ENCODE measurements at regions not wholly inside any gene's neighbourhood (a gene's known extent, or its start where the extent isn't known, plus 50 kb on each side); places are given as distances from the start of the nearest gene placed in this dataset.
"Not testable (repeated sequence)": the region's sequence is repeated elsewhere in the genome, so short reads cannot be mapped to it uniquely, and the experiment has no call there.

DNA sequence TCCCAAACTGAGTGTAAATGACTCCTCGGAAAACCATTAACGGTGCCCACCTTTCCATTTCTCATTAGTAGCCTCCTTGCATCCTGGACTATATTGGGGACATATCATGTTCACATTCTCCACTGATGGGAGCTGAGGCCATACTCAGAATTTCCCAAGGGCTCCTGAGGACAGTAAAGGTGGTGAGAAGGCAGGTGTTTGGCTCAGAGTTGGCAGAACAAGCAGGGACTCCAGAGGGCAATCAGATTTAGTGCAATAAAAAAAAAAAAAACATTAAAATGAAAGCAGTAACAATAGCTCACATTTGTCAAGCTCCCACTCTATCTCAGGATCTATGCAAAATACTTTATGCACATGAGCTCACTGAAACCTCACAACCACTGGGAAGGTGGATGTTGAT, 401.4 kb downstream of the MAFB start:
- FAIRE-seq = no peak
- DNase-seq (ENCODE audit: insufficient read length, low spot score) = no peak

DNA sequence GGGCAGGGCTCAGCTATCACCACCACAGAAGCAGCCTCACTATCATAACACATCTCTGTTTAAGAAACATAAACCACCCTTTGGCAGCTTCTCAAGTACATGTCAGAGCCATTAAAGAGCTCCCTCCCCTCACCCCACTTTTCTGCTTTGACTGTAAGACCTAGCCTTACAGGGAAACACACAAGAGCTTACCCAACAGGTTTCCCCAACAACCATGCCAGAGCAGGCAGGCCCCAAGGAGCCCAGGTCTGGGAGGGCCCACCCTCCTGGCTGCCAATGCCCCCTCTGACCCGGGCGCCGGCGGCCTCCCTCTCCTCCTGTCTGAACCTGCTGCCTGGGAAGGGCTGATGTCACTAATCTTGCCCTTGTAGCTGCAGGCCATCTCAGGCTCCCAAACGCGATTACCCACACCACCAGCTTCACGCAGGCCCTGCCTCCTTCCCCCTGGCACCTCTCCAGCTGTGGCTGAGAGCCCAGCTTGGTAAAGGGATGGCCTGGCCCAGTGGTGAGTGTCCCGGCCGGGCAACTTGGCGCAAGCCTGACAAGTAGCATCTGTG, 402.0 kb downstream of the MAFB start:
- no peak for FAIRE-seq
- no peak for DNase-seq (ENCODE audit: insufficient read length, low spot score)

DNA sequence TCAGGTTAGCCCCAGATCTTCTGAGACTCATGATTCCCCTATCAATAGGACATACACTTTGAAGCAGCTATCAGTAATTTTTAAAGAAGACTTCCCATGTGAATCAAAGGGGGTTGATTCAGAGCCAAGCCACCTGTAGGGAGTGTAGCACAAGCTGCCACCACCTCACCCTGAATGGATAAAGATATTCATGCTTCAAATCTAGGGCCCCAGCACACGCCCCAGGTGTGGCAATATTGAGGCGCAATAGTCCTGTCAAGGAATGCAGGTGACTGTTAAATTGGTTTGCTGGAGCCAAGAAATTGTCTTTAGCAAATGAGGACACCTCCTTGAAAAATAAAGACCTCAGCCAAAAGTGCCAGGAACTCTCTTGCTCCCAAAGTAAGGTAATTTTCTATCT, 404.4 kb downstream of the MAFB start:
- FAIRE-seq (no peak), DNase-seq (ENCODE audit: insufficient read length, low spot score) (no peak)

DNA sequence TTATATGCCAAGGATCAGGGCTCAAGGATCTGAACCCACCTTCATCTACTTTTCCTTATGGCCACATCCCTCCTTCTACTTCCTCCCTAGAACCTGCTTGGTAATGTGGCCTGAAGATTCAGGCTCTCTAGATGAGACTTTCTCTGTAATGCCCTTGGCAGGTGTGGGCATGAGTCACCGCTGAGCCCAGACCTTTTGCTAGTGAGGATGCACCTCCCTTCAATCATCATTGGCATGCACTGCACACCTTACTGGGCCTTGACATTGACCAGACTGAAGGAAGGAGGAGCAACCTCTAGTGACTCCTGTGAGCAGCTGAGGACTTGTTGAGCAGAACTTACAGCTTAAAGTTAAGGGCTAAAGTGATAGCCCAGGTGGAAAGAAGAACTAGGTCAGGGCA, 405.3 kb downstream of the MAFB start:
- no peak for FAIRE-seq

DNA sequence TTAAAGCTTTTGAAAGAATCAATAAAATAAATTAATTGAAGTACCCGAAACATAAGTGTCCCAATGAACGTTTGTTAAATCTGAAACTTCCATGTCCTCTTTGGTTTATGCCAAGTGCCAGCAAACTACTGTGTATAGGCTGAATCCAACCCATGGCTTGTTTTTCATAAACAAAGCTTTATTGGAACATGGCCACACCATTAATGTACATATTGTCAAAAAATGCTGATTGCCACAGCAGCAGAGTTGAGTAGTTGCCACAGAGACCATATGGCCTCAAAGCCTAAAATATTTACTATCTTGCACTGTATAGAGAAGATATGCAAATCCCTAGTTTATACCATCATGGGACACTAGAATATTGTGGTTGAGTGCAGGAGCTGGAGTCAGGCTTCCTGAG, 406.1 kb downstream of the MAFB start:
- DNase-seq (ENCODE audit: insufficient read length, low spot score) = no peak
- no peak for FAIRE-seq

More for the DNA sequence above, 405.3 kb downstream of the MAFB start:
- no peak for DNase-seq (ENCODE audit: insufficient read length, low spot score)

DNA sequence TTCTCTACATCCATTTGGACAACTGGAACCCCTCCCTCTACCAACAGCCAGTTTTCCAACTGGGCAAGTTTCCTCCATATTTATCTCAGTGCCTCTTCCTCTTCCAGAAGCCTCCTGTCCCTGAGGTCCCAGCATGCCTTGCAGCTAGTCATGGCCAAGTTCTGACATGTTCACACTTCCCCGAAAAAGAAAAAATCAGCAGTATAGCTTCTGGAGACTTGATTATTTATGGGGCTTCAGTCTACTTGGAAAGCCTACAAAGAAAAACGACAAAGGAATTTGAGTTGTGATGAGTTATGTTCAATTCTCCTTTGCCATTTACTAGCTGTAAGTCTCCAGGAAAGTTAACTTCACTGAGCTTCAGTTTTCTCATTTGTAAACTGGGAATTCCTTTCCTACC, 406.5 kb downstream of the MAFB start:
- FAIRE-seq = no peak

DNA sequence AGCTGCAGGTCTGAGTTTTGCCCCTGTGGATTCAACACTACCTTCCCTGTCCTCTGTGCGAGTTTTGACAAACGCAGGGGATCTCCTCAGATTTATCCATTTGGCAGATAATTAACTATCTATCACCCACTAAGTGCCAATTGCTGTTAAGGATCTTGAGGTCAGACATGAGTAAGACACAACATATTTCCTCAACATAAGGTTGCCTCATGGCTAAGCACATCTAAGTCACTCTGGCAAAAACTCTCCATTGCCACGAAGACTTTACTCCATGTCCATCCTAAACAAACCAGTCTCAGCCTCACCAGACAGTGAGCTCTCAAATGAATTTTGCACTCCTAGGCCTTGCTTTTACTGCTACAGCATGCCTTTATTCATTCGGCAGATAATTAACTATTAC, 408.4 kb downstream of the MAFB start:
- DNase-seq (ENCODE audit: insufficient read length, low spot score) = no peak
- FAIRE-seq = no peak

More for the DNA sequence above, 406.5 kb downstream of the MAFB start:
- DNase-seq (ENCODE audit: insufficient read length, low spot score) = no peak

DNA sequence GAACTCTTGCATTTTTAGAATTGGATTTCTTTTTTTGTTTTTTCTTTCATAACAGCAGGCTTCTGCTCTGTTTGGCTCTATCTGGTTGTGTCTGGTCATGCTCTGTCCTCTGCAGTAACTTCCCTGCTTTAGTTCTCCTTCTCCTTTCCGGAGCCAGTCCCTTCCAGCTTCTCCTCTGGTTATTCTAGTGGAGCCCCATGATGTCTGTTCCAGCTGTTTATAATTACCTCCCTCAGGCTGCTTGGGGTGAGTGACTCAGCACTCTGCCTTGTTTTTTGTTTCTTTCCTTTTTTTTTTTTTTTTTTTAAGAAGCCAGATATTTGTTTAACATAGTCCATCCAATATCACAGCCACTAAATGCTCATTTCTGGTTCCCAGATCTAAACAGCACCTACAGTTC, 409.6 kb downstream of the MAFB start:
- FAIRE-seq (no peak), DNase-seq (ENCODE audit: insufficient read length, low spot score) (no peak)

DNA sequence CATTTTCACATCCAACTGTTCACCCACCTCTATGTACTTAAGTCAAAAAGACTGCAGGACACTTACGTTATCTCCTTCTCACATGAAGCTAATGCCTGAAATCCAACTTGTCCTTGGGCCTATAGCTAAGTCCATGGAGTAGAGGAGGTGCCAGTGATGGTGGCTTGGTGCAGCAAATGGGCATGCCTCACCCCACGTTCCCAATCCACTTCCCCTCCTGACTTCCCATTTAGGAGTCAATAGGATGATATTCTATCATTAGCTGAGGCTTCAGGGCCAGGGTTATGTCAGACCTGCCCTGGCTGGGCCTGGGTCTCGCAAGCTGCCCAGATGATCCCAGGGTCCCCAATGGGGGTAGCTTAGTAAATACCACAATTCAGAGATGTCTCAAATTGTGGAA, 410.4 kb downstream of the MAFB start:
- FAIRE-seq = no peak
- no peak for DNase-seq (ENCODE audit: insufficient read length, low spot score)

DNA sequence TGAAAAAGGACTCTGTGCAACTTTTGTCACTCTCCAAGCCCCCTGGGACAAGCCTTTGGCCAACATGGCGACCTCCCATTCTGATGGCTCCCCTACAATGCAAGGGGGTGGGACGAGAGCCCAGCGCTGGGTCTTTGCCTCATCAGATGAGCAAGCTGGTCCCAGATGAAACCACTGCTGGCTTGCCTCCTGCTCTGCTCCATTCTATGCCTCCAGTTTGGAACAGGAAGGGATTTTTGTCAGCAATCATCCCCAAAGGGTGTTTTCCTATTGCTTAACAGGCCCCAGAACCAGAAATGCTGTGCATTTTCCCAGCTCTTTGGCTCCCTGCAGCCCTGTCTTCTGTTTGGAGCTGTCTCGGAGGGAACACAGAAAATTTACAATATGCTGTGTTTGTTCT, 412.7 kb downstream of the MAFB start:
- DNase-seq (ENCODE audit: insufficient read length, low spot score) (no peak), FAIRE-seq (no peak)

DNA sequence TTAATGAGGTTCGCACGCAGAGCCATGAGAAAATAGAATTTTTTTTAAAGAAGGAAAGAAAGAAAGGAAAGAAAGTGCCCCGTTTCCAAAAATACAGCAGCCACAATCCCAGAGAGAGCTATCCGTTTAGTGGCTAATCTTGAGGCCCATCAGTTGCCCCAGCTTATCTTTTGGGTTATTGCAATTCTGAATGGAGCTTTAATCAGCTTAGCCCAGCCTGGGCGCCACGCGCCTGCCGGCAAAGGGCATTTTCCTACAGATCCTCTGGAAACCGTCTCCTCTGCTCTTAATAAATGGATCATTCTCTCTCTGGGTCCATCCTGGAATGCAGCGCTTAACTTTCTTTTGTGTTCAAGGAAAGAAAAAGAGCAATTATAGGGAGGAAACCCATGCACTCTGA, 413.3 kb downstream of the MAFB start:
- DNase-seq (ENCODE audit: insufficient read length, low spot score) (no peak), FAIRE-seq (no peak)

DNA sequence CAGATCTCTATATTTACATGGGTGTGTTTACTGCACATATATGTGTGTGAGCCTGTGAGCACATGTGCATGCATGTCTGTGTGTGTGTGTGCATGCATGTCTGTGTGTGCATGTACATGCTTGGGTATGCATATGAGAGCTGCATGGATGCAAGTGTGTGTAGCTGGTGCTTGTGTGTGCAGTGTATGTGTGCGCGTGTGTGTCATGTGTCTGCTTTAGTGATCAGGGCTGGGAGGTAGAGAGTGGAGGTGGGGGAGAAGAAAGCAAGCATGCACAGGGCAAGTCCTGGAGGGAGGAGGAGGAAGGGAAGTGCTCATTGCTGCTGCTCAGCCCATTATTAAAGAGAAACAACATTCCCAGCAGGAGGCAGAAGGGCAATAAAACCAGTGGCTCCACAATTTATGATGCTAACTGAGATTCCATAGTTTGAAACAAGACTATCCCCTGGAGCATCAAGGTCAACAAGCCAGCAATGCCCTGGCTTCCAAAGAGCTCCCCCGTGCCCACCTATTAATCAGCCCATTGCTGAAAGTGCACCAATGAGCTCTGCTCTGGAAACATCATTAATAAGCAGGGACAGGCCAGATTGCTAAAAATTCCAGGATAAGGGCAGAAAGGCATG, 414.0 kb downstream of the MAFB start:
- FAIRE-seq = peak; percentile 85
- no peak for DNase-seq (ENCODE audit: insufficient read length, low spot score)

DNA sequence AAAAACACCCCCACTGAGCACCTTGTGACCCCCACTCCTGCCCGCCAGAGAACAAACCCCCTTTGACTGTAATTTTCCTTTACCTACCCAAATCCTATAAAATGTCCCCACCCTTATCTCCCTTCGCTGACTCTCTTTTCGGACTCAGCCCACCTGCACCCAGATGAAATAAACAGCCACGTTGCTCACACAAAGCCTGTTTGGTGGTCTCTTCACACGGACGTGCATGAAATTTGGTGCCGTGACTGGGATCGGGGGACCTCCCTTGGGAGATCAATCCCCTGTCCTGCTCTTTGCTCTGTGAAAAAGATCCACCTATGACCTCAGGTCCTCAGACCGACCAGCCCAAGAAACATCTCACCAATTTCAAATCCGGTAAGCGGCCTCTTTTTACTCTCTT, 419.8 kb downstream of the MAFB start:
- not testable (repeated sequence) for DNase-seq (ENCODE audit: insufficient read length, low spot score); FAIRE-seq

DNA sequence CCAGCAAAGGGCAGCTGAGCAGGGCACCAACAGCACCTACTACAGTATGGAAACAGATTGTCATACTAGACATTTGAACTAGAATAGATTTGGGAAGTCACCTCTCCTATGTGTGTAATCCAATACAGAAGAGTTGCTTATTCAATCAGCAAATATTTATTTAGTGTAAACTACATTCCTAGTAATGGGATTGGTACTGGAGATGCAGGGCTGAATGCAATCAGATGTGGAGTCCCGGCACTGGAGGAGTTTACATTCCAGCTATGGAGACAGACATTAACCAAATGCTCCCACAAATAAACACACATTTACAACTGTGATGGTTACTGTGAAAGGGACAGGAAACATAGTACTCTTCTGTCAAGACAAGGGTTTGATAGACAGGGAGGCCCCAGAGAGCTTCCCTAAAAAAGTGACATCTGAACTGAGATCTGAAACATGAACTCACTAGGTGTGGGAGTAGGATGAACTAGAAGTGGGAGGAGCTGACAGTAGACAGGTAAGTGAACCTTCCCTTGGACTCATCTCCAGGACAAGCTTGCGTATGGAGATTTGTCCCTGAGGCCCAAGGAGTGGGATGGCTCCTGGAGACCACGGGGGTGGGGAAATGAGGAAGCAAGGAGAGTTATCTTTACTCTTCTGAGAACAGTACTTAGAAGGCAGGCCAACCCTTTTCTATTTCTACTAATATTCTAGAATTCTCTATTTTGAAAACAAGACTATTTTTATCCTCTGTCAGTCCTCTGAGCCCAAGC, 420.5 kb downstream of the MAFB start:
- FAIRE-seq = peak; percentile 52
- no peak for DNase-seq (ENCODE audit: insufficient read length, low spot score)

DNA sequence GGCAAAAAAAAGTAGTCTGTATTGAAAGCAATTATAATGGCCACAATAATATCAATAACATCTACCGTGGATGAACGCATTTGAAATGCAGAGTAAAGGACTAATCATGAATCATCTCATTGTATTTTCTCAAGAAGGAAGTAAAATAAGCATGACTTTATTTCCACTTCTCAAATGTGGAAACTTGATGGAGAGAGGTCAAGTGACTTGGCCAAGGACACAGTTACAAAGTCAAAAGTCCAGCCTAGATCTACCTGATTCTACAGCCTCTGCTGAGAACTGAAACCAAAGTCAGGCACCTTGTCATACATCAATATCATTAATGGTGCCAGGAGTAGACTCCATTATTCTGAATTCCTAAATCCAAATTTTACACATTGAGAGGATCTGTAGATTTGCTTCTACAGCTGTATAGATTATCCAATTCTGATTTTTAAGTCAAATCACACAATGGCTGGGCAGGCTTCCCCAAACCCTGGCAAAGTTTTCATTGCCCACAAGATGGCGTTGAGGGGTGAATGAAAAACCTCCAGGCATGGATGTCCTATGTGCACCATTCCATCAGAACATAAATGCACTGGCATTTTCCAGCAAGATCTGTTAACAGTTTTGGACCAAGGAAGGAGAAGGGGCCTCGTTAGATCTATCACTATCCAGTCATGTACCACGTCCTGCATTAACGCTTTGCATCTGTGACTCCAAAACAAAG, 423.1 kb downstream of the MAFB start:
- no peak for FAIRE-seq
- DNase-seq (ENCODE audit: insufficient read length, low spot score) = peak; percentile 18

DNA sequence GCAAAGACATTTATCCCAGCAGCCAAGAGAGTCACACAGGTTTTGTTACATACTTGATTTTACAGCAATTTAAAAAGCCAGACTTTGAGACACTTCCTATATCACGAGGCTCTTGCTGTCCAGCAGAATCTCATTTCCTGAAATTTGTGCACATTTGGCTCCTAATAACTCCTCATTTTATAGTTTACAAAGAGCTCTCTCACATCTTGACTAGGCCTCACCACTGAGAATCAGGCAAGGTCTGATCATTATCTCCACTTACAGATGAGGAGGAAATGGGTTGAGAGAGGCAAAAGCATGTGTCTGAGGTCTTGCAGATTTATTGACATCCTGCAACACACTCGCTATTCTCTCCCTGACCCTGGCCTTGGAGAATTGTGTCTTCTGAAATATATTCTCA, 426.8 kb downstream of the MAFB start:
- FAIRE-seq (no peak), DNase-seq (ENCODE audit: insufficient read length, low spot score) (no peak)

DNA sequence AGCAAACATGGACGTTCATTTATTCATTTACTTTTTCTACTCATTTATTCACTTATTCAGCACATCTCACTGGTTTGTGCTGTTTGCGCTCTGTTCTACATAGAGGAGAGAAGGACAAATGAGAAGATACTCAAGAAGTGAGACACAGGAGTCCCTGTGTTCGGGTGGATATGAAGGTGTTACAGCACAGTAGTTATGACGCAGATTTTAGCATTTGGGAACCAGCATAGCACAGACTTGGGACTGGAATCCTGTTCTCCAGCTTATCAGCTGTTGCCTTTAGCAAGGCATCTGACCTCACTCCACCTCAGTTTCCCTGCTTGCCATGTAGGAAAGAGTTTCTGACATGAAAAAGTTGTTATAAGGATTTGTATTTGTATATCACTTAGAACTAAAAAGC, 430.1 kb downstream of the MAFB start:
- FAIRE-seq = no peak
- DNase-seq (ENCODE audit: insufficient read length, low spot score) = no peak

DNA sequence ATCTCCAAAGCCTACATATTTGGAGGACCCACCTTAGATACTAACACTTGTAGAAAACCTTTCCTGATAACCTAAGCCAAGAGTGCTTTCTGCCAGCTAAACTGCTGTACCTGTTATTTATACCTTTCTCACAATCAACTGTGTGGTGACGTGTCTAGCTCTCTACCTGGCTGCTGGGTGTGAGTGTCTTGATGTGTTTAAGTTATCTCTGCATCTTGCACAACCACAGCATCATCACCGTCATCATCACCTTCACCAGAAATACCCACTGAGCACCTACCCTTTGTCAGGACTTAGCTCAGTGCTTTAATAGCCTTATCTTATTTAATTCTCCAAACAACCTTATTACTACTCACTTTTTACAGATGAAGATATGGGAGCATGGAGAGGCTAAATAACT, 431.3 kb downstream of the MAFB start:
- peak; percentile 26 for FAIRE-seq
- no peak for DNase-seq (ENCODE audit: insufficient read length, low spot score)

DNA sequence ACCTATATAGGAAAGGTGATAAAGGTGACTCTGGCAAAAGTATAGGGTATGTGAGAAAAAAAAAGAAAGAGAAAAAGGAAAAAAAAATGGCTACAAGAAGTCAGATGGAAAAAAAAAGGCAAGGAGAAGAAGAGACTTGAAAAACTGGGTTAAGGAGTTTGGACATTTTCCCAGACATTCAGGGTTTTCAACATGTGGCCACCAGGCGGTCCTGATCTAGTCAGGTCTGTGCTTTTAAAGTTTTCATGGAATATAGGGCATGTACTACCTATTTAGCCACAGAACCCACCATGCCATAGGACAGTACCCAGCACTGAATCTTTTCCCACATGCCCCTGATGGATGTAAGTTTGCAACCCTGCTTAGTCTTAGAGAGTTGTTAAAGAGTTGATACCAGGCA, 433.7 kb downstream of the MAFB start:
- DNase-seq (ENCODE audit: insufficient read length, low spot score) (no peak), FAIRE-seq (no peak)

DNA sequence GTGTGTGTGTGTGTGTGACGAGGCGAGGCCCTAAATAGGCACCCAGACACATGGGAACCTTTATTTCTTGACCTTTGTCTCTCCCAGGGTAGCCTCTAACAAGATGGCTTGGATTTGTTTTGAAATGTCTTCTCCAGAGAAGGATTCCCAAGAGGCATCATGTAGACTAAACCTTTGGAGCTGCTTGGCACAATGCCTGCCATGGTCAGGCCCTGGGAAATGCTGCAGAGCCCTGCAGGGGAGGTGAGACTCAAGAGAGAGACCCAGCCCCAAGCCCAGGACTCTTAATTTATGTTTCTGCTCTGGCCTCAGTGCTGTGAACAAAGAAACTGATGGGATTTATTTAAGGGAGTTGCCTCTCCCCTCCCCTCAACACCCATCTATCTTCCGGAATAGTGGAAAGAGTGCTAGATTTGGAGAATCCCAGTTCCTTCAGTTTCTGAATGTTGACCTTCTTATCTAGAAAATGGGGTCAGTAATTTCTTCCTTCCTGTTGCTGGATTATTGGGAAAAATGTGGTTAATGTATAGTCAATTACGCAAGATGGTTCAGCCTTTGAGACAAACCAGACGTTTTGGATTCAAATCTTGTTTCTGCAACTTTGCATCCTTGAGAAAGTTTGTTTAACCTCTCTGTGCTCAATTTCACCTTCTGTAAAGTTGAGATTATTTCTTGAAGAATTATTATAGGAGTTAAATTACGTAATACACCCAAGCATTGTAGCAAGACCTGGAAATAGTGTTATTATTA, 434.8 kb downstream of the MAFB start:
- no peak for FAIRE-seq
- DNase-seq (ENCODE audit: insufficient read length, low spot score) = no peak
